PFSK-1 (cell line): ENCODE measurements at regions not wholly inside any gene's neighbourhood (a gene's known extent, or its start where the extent isn't known, plus 50 kb on each side); places are given as distances from the start of the nearest gene placed in this dataset.

ENCODE experiments used
- FOXP2 ChIP-seq: optimal IDR thresholded peaks from 2 replicates; pipeline ENCODE3; 2011; ENCODE audit warnings: borderline replicate concordance, control low read depth, inconsistent platforms; ENCODE audit not compliant: insufficient read depth; ENCODE audit errors: extremely low read length, extremely low read depth
- POLR2AphosphoS5 ChIP-seq: IDR thresholded peaks from 2 replicates; pipeline ENCODE4 v1.6.1; 2012; ENCODE audit warnings: low read depth, mild to moderate bottlenecking, control low read depth, low read length, moderate library complexity
- SIN3A ChIP-seq: IDR thresholded peaks from 2 replicates; pipeline ENCODE4 v1.6.1; 2012; ENCODE audit warnings: mild to moderate bottlenecking, low read length, moderate library complexity, borderline replicate concordance; ENCODE audit not compliant: insufficient read depth
- TAF1 ChIP-seq: IDR thresholded peaks from 2 replicates; pipeline ENCODE4 v1.6.1; 2012; ENCODE audit warnings: low read length, control low read depth, borderline replicate concordance; ENCODE audit not compliant: insufficient read depth
- TF ChIP-seq, protein P1 (sequence below), 2 experiments: IDR thresholded peaks; 2 replicates each; pipeline versions ENCODE4 v1.6.1 to v1.8.0; 2011 to 2012; ENCODE audit warnings: low read depth in 2 of 2, low read length in 2 of 2, control low read depth in 1 of 2, inconsistent platforms in 1 of 2, mild to moderate bottlenecking in 1 of 2, moderate library complexity in 1 of 2; ENCODE audit not compliant: insufficient read depth in 1 of 2

- TF ChIP-seq TAF1, result no peak
- TF ChIP-seq SIN3A, result no peak
- no peak for TF ChIP-seq FOXP2
- TF ChIP-seq, protein P1, sequence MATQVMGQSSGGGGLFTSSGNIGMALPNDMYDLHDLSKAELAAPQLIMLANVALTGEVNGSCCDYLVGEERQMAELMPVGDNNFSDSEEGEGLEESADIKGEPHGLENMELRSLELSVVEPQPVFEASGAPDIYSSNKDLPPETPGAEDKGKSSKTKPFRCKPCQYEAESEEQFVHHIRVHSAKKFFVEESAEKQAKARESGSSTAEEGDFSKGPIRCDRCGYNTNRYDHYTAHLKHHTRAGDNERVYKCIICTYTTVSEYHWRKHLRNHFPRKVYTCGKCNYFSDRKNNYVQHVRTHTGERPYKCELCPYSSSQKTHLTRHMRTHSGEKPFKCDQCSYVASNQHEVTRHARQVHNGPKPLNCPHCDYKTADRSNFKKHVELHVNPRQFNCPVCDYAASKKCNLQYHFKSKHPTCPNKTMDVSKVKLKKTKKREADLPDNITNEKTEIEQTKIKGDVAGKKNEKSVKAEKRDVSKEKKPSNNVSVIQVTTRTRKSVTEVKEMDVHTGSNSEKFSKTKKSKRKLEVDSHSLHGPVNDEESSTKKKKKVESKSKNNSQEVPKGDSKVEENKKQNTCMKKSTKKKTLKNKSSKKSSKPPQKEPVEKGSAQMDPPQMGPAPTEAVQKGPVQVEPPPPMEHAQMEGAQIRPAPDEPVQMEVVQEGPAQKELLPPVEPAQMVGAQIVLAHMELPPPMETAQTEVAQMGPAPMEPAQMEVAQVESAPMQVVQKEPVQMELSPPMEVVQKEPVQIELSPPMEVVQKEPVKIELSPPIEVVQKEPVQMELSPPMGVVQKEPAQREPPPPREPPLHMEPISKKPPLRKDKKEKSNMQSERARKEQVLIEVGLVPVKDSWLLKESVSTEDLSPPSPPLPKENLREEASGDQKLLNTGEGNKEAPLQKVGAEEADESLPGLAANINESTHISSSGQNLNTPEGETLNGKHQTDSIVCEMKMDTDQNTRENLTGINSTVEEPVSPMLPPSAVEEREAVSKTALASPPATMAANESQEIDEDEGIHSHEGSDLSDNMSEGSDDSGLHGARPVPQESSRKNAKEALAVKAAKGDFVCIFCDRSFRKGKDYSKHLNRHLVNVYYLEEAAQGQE (IDR thresholded peaks at IDR 0.05; ENCODE audit: insufficient read depth in 1 of 2, low read depth in 2 of 2, low read length in 2 of 2), result no peak
- TF ChIP-seq POLR2AphosphoS5, result no peak
These were observed 343.8 kb upstream of the MYT1L start for GRCh38 chr2:2674831-2675230.

GRCh38 chr2:2673406-2673805, 342.3 kb upstream of the MYT1L start:
- TF ChIP-seq, protein P1 (IDR thresholded peaks at IDR 0.05; ENCODE audit: insufficient read depth in 1 of 2, low read depth in 2 of 2, low read length in 2 of 2), result no peak
- TF ChIP-seq POLR2AphosphoS5, result no peak
- no peak for TF ChIP-seq TAF1
- TF ChIP-seq SIN3A, result no peak
- TF ChIP-seq FOXP2, result no peak

- no peak for TF ChIP-seq FOXP2
- TF ChIP-seq POLR2AphosphoS5, result no peak
- no peak for TF ChIP-seq SIN3A
- TF ChIP-seq, protein P1 (IDR thresholded peaks at IDR 0.05; ENCODE audit: insufficient read depth in 1 of 2, low read depth in 2 of 2, low read length in 2 of 2), result no peak
- no peak for TF ChIP-seq TAF1
These were observed 341.2 kb upstream of the MYT1L start for GRCh38 chr2:2672249-2672648.

- TF ChIP-seq SIN3A (no peak), TAF1 (no peak), POLR2AphosphoS5 (no peak), FOXP2 (no peak)
- TF ChIP-seq, protein P1 (IDR thresholded peaks at IDR 0.05; ENCODE audit: insufficient read depth in 1 of 2, low read depth in 2 of 2, low read length in 2 of 2), result no peak
These were observed 340.8 kb upstream of the MYT1L start for GRCh38 chr2:2671826-2672225.

- no peak for TF ChIP-seq FOXP2
- TF ChIP-seq, protein P1 (IDR thresholded peaks at IDR 0.05; ENCODE audit: insufficient read depth in 1 of 2, low read depth in 2 of 2, low read length in 2 of 2), result no peak
- TF ChIP-seq TAF1, result no peak
- TF ChIP-seq POLR2AphosphoS5, result no peak
- TF ChIP-seq SIN3A, result no peak
These were observed 338.2 kb upstream of the MYT1L start for GRCh38 chr2:2669316-2669715.
